K562 (cell line): ENCODE measurements at regions not wholly inside any gene's neighbourhood (a gene's known extent, or its start where the extent isn't known, plus 50 kb on each side); places are given as distances from the start of the nearest gene placed in this dataset.

Source experiments
- ATAC-seq: fragments of 200-7000 bp; cut with Tn5 transposase; 3 replicates; pipeline ENCODE4 v1.9.1; 2020; ENCODE audit warnings: moderate library complexity
- BruUV-seq: library from RNA; stranded (reverse); fragments of 400-500 nt; replicated peaks from 2 replicates; lab custom pipeline; 2021; lab: Mats Ljungman, UMichigan
- CTCF ChIA-PET: fragments of 300-600 bp; formaldehyde crosslinking; extraction: SDS; loops from one replicate; lab custom pipeline; 2021; ENCODE audit warnings: low intra/inter-chr PET ratio; lab: Yijun Ruan, JAX
- POLR2A ChIA-PET: fragments of 300-600, 350-650 bp; sonication (Branson Sonifier 250); formaldehyde crosslinking; extraction: SDS; loops from one replicate; lab custom pipeline; 2021; ENCODE audit warnings: antibody characterized with exemption, inconsistent platforms; lab: Yijun Ruan, JAX
- DNase-seq, 4 experiments: peaks; one replicate each; pipeline versions ENCODE4 v3.0.0 to v3.0.0-alpha.2; 2011 to 2018; ENCODE audit warnings: low spot score in 3 of 4, mixed read lengths in 3 of 4; ENCODE audit errors: extremely low read depth in 1 of 4
- FAIRE-seq: peaks from 2 replicates; lab custom pipeline; 2011; peaks lifted over from hg19 to GRCh38; lab: Jason Lieb, UNC
- H2AFZ ChIP-seq: 2 replicates; pipeline ENCODE4 v1.6.0; 2011; ENCODE audit warnings: low read depth, low read length, control low read depth, inconsistent platforms
- H3K27ac ChIP-seq: fragments of 200-600 bp; 3 replicates; pipeline ENCODE4 v1.8.0; 2011; ENCODE audit warnings: low read depth, mild to moderate bottlenecking, control low read depth, inconsistent platforms, low read length, moderate library complexity, mixed read lengths; ENCODE audit errors: extremely low read depth
- H3K27me3 ChIP-seq, 2 experiments: fragments of 300-600 bp in 1 of 2; 2 replicates in 1 of 2; 3 replicates in 1 of 2; pipeline versions ENCODE4 v1.6.0 to v1.8.0; 2011; ENCODE audit warnings: inconsistent platforms in 2 of 2, low read length in 2 of 2, mild to moderate bottlenecking in 1 of 2, mixed read lengths in 1 of 2, moderate library complexity in 1 of 2; ENCODE audit not compliant: control insufficient read depth in 2 of 2, insufficient read depth in 2 of 2
- H3K36me3 ChIP-seq: fragments of 300-600 bp; 3 replicates; pipeline ENCODE4 v1.8.0; 2011; ENCODE audit warnings: mild to moderate bottlenecking, low read length, inconsistent platforms; ENCODE audit not compliant: control insufficient read depth, insufficient read depth
- H3K4me1 ChIP-seq, 2 experiments: fragments of 200-600 bp in 1 of 2; replicated peaks in 1 of 2; 2 replicates in 1 of 2; 3 replicates in 1 of 2; pipeline versions ENCODE4 v1.5.1 to v1.8.0; 2011; ENCODE audit warnings: inconsistent platforms in 2 of 2, low read length in 2 of 2, mild to moderate bottlenecking in 1 of 2, mixed read lengths in 1 of 2, moderate library complexity in 1 of 2; ENCODE audit not compliant: control insufficient read depth in 2 of 2, insufficient read depth in 2 of 2
- H3K4me2 ChIP-seq: 2 replicates; pipeline ENCODE4 v1.6.1; 2011; ENCODE audit warnings: low read length, control low read depth, inconsistent platforms, mixed read lengths; ENCODE audit not compliant: insufficient read depth
- H3K4me3 ChIP-seq: fragments of 200-600 bp; sonication (generic), shearing (Covaris generic); 2 replicates; pipeline ENCODE4 v1.5.1; 2016; ENCODE audit warnings: control low read depth, inconsistent platforms
- H3K79me2 ChIP-seq: fragments of 200-600 bp; 3 replicates; pipeline ENCODE4 v1.8.0; 2011; ENCODE audit warnings: low read length, inconsistent platforms; ENCODE audit not compliant: control insufficient read depth, insufficient read depth
- H3K9ac ChIP-seq, 2 experiments: 2 replicates each; pipeline versions ENCODE4 v1.6.0 to v1.6.1; 2011; ENCODE audit warnings: low read depth in 2 of 2, low read length in 2 of 2, control low read depth in 1 of 2, inconsistent platforms in 1 of 2, mild to moderate bottlenecking in 1 of 2, mixed read lengths in 1 of 2; ENCODE audit not compliant: insufficient read depth in 1 of 2
- H3K9me1 ChIP-seq: one replicate; pipeline ENCODE4 v1.6.0; 2011; ENCODE audit warnings: inconsistent platforms, mild to moderate bottlenecking, low read length, moderate library complexity; ENCODE audit not compliant: control insufficient read depth, insufficient read depth
- H3K9me3 ChIP-seq: replicated peaks from 2 replicates; pipeline ENCODE4 v1.5.1; 2011; ENCODE audit warnings: low read depth, low read length, inconsistent platforms; ENCODE audit not compliant: control insufficient read depth, insufficient read depth
- H4K20me1 ChIP-seq: replicated peaks from 2 replicates; pipeline ENCODE4 v1.6.1; 2011; ENCODE audit warnings: low read length, inconsistent platforms, mixed read lengths; ENCODE audit not compliant: control insufficient read depth, insufficient read depth
- FOS ChIP-seq: IDR thresholded peaks from 3 replicates; pipeline ENCODE4 v1.6.1; 2011; ENCODE audit not compliant: insufficient read length; ENCODE audit errors: extremely low read depth
- MEF2D ChIP-seq: conservative IDR thresholded peaks from 2 replicates; pipeline ENCODE4 v1.6.1; 2016; ENCODE audit warnings: low read depth, missing genetic modification characterization, missing compliant biosample characterization
- PHB2 ChIP-seq: fragments of 450-650 bp; IDR thresholded peaks from 2 replicates; pipeline ENCODE4 v1.6.1; 2017; ENCODE audit warnings: low read depth
- ZKSCAN3 ChIP-seq: fragments of 250-450 bp; sonication (Bioruptor Pico); IDR thresholded peaks from 2 replicates; pipeline ENCODE4 v1.4.0; 2020
- WGBS: fragments of 100-300 bp; shearing (Covaris generic); methylation state at CpG from one replicate; pipeline ENCODE4 v1.1.6; 2016; ENCODE audit warnings: low coverage, mixed read lengths; ENCODE audit not compliant: insufficient coverage; ENCODE audit errors: missing lambda C conversion rate; 5-methylcytosine and 5-hydroxymethylcytosine counted together
- in situ Hi-C: fragments of 300-500 bp; cut with MboI; formaldehyde crosslinking; loops from 4 replicates; pipeline ENCODE4 v1.15.0; 2018; ENCODE audit warnings: inconsistent platforms, mixed read lengths
- intact Hi-C: fragments of 100-400 bp; cut with micrococcal nuclease; formaldehyde crosslinking; loops from 2 replicates; pipeline ENCODE4 v1.14.2; 2022
- TF ChIP-seq, protein P1 (sequence below): IDR thresholded peaks from 2 replicates; pipeline ENCODE4 v1.6.1; 2012; ENCODE audit warnings: low read depth, low read length, improper control_type of control experiment, borderline replicate concordance
- TF ChIP-seq, protein P2 (sequence below): sonication (generic); formaldehyde crosslinking; IDR thresholded peaks from 2 replicates; pipeline ENCODE4 v1.8.1; 2022; ENCODE audit warnings: missing genetic modification reagents

- intact Hi-C loops = no loop called here
- ATAC-seq (no peak), FAIRE-seq (no peak), DNase-seq (no peak)
- POLR2A ChIA-PET = no interaction called here
- Histone ChIP-seq H3K27me3 (no peaks in the 10 kb centered on the region), H3K4me1 (no peaks in the 10 kb centered on the region), H3K9me1 (no peaks in the 10 kb centered on the region), H3K9ac (no peak overlapping the region), H3K4me2 (no peak overlapping the region), H2AFZ (no peak overlapping the region), H3K27ac (no peak overlapping the region), H3K4me3 (no peak overlapping the region), H3K79me2 (no peaks in the 10 kb centered on the region), H4K20me1 (no peaks in the 10 kb centered on the region), H3K9me3 (no peaks in the 10 kb centered on the region), H3K36me3 (no peaks in the 10 kb centered on the region)
- CTCF ChIA-PET = no interaction called here
- in situ Hi-C loops = no loop called here
- BruUV-seq = no TSS peak
- 6% methylated on average over 4 of the region's 4 CpGs for WGBS
- TF ChIP-seq, protein P1, sequence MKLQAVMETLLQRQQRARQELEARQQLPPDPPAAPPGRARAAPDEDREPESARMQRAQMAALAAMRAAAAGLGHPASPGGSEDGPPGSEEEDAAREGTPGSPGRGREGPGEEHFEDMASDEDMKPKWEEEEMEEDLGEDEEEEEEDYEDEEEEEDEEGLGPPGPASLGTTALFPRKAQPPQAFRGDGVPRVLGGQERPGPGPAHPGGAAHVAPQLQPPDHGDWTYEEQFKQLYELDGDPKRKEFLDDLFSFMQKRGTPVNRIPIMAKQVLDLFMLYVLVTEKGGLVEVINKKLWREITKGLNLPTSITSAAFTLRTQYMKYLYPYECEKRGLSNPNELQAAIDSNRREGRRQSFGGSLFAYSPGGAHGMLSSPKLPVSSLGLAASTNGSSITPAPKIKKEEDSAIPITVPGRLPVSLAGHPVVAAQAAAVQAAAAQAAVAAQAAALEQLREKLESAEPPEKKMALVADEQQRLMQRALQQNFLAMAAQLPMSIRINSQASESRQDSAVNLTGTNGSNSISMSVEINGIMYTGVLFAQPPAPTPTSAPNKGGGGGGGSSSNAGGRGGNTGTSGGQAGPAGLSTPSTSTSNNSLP = no peak
Measured at GRCh38 chr12:29961231-29961630, 177.5 kb upstream of the TMTC1 start.

DNA sequence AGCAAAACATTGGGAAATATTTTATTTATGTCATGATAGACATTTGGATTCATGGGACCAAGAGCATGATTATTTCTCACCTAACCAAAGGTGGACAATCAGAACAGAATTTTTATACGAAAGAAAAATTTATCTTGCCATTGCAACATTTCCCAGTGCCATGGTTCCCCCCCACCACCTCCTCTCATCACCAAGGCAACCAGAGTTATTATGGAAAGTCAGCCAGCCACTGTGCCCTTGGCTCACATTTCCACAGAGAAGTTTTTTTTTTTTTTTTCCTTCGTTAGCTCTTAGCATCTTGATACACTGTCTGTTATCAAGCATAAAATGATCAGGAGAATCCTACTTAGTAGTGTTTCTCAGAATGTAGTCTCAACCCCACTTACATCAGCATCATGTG, 176.4 kb upstream of the TMTC1 start:
- no peak overlapping the region for H3K27ac ChIP-seq
- no peak for FAIRE-seq
- H2AFZ ChIP-seq = no peak overlapping the region
- intact Hi-C loops = no loop called here
- no peaks in the 10 kb centered on the region for H3K9me3 ChIP-seq
- no peak overlapping the region for H3K4me2 ChIP-seq
- WGBS = 0% methylated on average over 2 of the region's 2 CpGs
- H3K4me3 ChIP-seq = no peak overlapping the region
- no peaks in the 10 kb centered on the region for H3K79me2 ChIP-seq
- H3K4me1 ChIP-seq = no peaks in the 10 kb centered on the region
- H3K27me3 ChIP-seq = no peaks in the 10 kb centered on the region
- BruUV-seq = no TSS peak
- no peaks in the 10 kb centered on the region for H3K9me1 ChIP-seq
- ATAC-seq = no peak
- H3K9ac ChIP-seq = no peak overlapping the region
- no peaks in the 10 kb centered on the region for H3K36me3 ChIP-seq
- no peaks in the 10 kb centered on the region for H4K20me1 ChIP-seq
- no peak for DNase-seq
- in situ Hi-C loops = no loop called here
- CTCF ChIA-PET = no interaction called here
- POLR2A ChIA-PET = no interaction called here
- no peak for TF ChIP-seq MEF2D (tag)
- no peak for TF ChIP-seq ZKSCAN3
- TF ChIP-seq, protein P2, sequence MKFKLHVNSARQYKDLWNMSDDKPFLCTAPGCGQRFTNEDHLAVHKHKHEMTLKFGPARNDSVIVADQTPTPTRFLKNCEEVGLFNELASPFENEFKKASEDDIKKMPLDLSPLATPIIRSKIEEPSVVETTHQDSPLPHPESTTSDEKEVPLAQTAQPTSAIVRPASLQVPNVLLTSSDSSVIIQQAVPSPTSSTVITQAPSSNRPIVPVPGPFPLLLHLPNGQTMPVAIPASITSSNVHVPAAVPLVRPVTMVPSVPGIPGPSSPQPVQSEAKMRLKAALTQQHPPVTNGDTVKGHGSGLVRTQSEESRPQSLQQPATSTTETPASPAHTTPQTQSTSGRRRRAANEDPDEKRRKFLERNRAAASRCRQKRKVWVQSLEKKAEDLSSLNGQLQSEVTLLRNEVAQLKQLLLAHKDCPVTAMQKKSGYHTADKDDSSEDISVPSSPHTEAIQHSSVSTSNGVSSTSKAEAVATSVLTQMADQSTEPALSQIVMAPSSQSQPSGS (CRISPR knock-in tag) = no peak
- no peak for TF ChIP-seq FOS
- no peak for TF ChIP-seq PHB2
